ENCODE measurements at regions not wholly inside any gene's neighbourhood (a gene's known extent, or its start where the extent isn't known, plus 50 kb on each side); places are given as distances from the start of the nearest gene placed in this dataset.
A peak's percentile ranks its signal among the peaks of the same experiment; 100 is the strongest.

- WGBS, 2 experiments (ENCODE audit: extremely low coverage in 1 of 2, insufficient coverage in 1 of 2, insufficient read length in 1 of 2, insufficient replicate concordance in 2 of 2, low coverage in 1 of 2, low lambda C conversion rate in 2 of 2, missing lambda C conversion rate in 1 of 2): 87% methylated on average over 11 of the region's 11 CpGs; no CpG with 5 or more reads in 1 of the 2 experiments
- no peak overlapping the region for H4K5ac ChIP-seq (ENCODE audit: insufficient read length, low read depth, low read length)
- H3K4me1 ChIP-seq (replicated peaks in 1 of 4; ENCODE audit: control insufficient read depth in 3 of 4, insufficient read depth in 4 of 4, low read length in 3 of 4): peaks cover 0 to 3% (median 0%) of the 10 kb centered on the region in 4 experiments; a peak in 2 of 7 replicates
- peaks cover 7 to 14% of the 10 kb centered on the region in 2 experiments; a peak in 1 of 4 replicates for H3K9me3 ChIP-seq (ENCODE audit: insufficient read depth in 2 of 2, low read depth in 1 of 2, low read length in 1 of 2)
- TF ChIP-seq HDAC2 (IDR thresholded peaks at IDR 0.05; ENCODE audit: borderline replicate concordance in 1 of 2, low read depth in 2 of 2, low read length in 2 of 2) (no peak), ATF2 (IDR thresholded peaks at IDR 0.05; ENCODE audit: low read length) (no peak), YY1 (IDR thresholded peaks at IDR 0.05; ENCODE audit: low read depth, low read length) (no peak), CBX5 (IDR thresholded peaks at IDR 0.05; ENCODE audit: low read depth, low read length) (no peak), HDAC6 (IDR thresholded peaks at IDR 0.05; ENCODE audit: low read depth, low read length) (no peak), POLR2AphosphoS5 (IDR thresholded peaks at IDR 0.05; ENCODE audit: low read depth, low read length) (no peak), KDM5A (IDR thresholded peaks at IDR 0.05; ENCODE audit: low read length) (no peak)
- no peak overlapping the region for H3K4me2 ChIP-seq (ENCODE audit: insufficient read depth in 1 of 2, low read depth in 2 of 2, low read length in 2 of 2)
- no peak overlapping the region for H2BK12ac ChIP-seq (ENCODE audit: low read depth, low read length)
- no peaks in the 10 kb centered on the region for H3K79me1 ChIP-seq (ENCODE audit: low read depth, low read length)
- no peak overlapping the region for H3K27ac ChIP-seq (ENCODE audit: low read depth, low read length)
- H3K18ac ChIP-seq (ENCODE audit: extremely low read depth, low read length): no peak overlapping the region
- H3K79me2 ChIP-seq (ENCODE audit: control insufficient read depth in 1 of 2, insufficient read depth in 2 of 2, low read length in 2 of 2): no peaks in the 10 kb centered on the region
- H4K8ac ChIP-seq (ENCODE audit: extremely low read depth, insufficient read depth, low read length): no peak overlapping the region
- no peak overlapping the region for H3K4me3 ChIP-seq (ENCODE audit: extremely low read depth in 1 of 4, insufficient read depth in 2 of 4, low read depth in 3 of 4, low read length in 4 of 4)
- no peaks in the 10 kb centered on the region for H3K36me3 ChIP-seq (ENCODE audit: control insufficient read depth in 2 of 4, insufficient read depth in 4 of 4, low read length in 3 of 4)
- no peak overlapping the region for H3K23ac ChIP-seq (ENCODE audit: insufficient read length)
- no peak overlapping the region for H2AFZ ChIP-seq (ENCODE audit: low read length)
- H4K20me1 ChIP-seq (replicated peaks in 1 of 2; ENCODE audit: control insufficient read depth in 1 of 2, insufficient read depth in 2 of 2, low read length in 2 of 2): no peaks in the 10 kb centered on the region
- no peak overlapping the region for H2BK20ac ChIP-seq (ENCODE audit: low read length)
- peak in 1 of 2 experiments; percentile 20 for DNase-seq (ENCODE audit: low read depth in 1 of 2, low spot score in 2 of 2)
- no peak overlapping the region for H3K14ac ChIP-seq (ENCODE audit: insufficient read length)
- no peak overlapping the region for H2BK15ac ChIP-seq (ENCODE audit: low read length)
- no peaks in the 10 kb centered on the region for H3K23me2 ChIP-seq (ENCODE audit: low read depth, low read length)
- no peak overlapping the region for H4K91ac ChIP-seq (replicated peaks; ENCODE audit: insufficient read length, low read length)
- FAIRE-seq: no peak
- H3K4ac ChIP-seq (replicated peaks; ENCODE audit: insufficient read length, low read depth, low read length): no peak overlapping the region
- no peak overlapping the region for H2AK5ac ChIP-seq (ENCODE audit: low read depth, low read length)
- CTCF ChIA-PET (ENCODE audit: partially characterized antibody): interaction anchor here (1.1 to 1.2 kb wide), 2 partner anchors 61 to 72 kb away, joined by 3 to 4 read pairs; no protein-coding TSS in a partner anchor
- no peak overlapping the region for H3K9ac ChIP-seq (replicated peaks in 1 of 4; ENCODE audit: extremely low read depth in 1 of 4, low read depth in 3 of 4, low read length in 3 of 4)
- H3K27me3 ChIP-seq (replicated peaks in 1 of 4; ENCODE audit: control insufficient read depth in 3 of 4, extremely low read depth in 1 of 4, insufficient read depth in 3 of 4, low read length in 3 of 4): no peaks in the 10 kb centered on the region
- H2BK120ac ChIP-seq (replicated peaks; ENCODE audit: low read depth, low read length): no peak overlapping the region
- no peak overlapping the region for H3K56ac ChIP-seq (replicated peaks; ENCODE audit: insufficient read length, low read depth, low read length)
- no peak overlapping the region for H2BK5ac ChIP-seq (ENCODE audit: low read depth, low read length)
- POLR2A ChIA-PET (ENCODE audit: partially characterized antibody): no interaction called here
Measured at GRCh38 chr11:134663506-134664313, 251.7 kb upstream of the B3GAT1 start.
